AML-193 (cell line): ENCODE measurements at regions not wholly inside any gene's neighbourhood (a gene's known extent, or its start where the extent isn't known, plus 50 kb on each side); places are given as distances from the start of the nearest gene placed in this dataset.

ENCODE experiments used
- DNase-seq, 2 experiments: peaks; one replicate each; lab custom pipeline; 2025; lab: John Stamatoyannopoulos, UW

DNA sequence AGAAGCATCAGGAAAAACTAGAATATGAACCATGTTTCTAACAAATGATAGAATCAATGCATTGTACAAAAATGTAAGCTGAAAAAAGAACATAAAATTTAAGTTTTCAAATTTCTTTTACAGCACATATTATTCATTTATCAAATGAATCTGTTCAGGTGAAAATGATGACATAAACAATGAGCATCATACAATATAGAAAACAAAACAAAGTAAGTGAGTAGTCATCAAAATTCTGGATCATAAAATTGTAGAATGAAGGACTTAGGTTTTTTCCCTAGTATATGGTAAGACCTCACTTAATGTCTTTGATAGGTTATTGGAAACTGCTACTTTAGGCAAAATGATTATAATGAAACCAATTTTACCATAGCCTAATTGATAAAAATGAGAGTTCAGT is 427.0 kb upstream of the KCNH7 start:
- DNase-seq: no peak

DNA sequence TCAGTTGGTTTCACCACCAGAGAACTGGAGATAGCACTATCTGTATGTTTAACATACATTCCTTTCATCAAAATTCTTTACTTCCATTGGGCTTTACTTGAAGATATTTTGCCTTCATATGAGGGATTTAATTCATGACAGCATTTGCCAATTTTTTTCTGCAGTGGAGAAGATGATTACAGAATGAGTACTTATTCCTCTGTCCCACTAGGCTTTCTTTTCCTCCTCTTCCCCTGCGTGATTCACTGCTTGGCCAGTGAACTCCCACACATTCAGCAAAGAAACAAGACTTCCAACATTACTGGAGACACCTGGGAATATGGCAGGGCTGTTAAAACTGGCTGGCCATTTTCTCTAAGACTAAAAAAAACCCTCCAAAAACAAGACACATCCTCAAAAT is 425.8 kb upstream of the KCNH7 start:
- DNase-seq: no peak

DNA sequence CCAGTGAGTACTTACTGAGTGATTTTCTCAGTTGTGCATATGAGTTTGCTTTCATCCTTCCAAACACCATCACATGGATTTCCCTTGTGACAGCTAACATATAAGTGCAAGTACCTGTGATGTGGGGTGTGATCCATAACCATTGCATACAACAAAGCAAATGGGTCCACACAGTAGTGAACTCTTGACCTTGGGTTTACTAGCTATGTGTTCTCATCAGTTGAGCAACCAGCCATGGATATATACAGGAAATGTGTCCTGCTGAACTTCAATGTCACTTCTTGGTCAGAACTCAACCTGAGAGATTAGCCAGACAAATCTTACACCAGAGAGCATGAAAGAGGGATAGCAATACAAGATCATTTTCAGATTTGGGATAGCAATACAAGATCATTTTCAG is 420.9 kb upstream of the KCNH7 start:
- DNase-seq: no peak

DNA sequence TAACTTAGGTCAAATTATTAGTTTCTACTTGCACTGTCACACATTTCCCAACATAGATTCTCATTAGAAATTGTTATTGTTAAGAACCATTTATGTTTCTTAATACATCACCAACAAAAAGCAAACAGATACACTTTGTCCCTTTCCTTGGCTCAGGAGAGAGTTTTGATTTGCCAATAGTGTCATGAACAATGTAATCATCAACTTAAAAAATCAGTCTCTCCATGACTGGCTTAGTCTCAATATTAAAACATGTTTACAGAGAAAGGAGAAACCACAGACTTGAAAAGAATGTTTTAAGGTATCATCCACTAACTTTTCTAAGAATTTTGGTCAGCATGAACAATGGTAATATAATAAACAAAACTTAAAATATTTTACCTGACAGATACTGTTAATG is 416.5 kb upstream of the KCNH7 start:
- DNase-seq: no peak

DNA sequence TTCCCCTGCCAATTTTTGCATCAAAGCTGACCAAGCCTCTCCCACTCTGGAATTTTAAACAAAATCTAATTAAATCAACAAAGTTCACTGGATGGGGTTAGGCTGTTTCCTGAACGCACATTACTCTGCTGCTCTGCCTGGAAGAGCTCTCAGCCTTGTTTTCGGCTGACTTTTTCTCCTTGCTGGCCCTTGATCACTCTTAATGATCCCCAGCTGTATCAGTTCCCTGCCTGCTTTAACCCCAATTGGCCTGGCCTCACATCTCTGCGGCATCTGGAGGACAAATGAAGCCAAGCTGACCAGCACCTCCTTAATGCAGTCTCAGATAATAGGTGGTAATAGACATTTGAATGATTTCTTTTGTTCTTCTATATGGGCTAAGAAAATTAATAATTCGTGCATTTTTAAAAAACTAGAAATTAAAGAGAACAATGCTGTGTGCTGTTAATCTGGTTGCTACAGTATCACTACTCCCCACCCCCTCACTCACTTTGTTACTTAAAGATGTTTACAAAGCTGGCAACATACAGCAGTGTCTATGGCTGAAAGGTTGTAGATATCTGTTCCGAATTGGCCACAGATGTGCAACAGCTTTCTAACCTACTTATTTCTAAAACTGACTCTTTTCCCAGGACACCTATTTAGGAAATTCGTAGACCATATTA is 415.2 kb upstream of the KCNH7 start:
- DNase-seq: no peak

DNA sequence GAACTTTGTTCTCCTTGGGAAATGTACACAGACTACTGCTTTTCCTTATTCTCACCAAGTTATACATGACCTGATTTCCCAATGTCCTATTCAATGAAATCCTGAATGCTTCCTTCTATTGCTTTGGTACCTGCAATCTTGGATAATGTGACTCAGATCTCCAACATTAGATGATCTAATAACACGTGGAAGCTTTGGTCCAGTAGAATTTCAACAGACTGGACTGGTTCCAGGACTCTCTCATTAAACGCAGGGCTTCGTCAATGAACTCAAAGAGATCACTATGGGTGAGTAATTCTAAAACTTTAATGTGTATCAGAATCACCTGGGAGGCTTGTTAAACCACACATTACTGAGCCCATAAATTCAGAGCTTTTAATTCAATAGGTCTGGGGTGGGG is 413.6 kb upstream of the KCNH7 start:
- no peak for DNase-seq

DNA sequence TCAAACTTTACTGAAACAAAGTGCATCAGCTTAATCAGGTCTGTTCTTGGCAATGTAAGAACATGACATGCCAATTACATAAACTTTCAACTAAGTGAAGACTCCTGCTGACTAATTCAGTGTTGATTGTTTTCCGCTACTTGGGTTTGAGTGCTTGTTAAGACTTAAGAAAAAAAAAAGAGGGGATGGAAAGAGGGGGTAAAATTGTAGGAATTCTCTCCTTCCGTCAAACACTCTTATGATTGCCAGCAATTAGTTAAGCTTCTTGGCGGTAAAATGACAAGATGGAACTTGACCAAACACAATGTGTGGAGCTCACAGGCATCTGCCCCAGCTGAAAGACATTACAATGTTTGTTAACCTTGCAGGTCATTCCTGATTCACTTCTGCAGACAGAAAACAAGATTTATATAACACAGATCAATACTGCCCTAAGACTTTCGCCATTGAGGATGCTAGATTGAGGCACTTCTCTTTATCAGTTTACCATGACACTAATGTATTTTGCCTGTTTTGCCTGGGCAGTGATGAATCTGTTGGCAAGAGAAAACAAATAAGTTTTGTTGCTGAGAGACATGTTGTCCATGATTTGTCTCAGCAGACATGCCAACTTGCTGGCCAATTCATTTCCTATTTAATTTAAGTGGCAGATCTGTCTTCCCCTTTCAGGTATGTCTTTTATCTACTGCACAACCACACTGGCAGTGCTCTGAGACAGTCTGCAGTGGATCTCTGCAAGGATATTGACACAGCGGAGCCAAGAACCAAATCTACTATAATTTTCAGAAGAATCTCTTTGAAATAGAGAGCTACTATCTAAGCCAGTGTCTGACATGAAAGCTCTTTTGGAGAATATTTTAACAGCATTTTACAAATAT is 410.0 kb upstream of the KCNH7 start:
- no peak for DNase-seq

DNA sequence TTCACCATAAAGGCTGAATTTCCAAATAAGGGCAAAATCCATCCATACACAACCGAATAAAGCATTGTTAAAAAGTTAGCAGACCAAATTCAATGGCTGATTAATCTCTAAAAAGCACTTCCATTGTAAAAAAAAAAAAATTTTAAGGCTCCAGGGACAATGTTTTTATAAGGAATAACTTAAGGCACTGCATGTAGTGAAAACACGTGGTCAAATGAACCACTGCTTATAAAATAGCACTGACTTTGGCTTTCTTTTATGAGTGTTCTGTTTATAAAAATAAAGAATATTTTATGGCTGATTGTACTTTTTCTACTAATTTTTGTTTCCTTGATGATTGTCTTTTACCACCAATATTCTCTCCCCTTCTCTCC is 409.3 kb upstream of the KCNH7 start:
- DNase-seq: no peak

DNA sequence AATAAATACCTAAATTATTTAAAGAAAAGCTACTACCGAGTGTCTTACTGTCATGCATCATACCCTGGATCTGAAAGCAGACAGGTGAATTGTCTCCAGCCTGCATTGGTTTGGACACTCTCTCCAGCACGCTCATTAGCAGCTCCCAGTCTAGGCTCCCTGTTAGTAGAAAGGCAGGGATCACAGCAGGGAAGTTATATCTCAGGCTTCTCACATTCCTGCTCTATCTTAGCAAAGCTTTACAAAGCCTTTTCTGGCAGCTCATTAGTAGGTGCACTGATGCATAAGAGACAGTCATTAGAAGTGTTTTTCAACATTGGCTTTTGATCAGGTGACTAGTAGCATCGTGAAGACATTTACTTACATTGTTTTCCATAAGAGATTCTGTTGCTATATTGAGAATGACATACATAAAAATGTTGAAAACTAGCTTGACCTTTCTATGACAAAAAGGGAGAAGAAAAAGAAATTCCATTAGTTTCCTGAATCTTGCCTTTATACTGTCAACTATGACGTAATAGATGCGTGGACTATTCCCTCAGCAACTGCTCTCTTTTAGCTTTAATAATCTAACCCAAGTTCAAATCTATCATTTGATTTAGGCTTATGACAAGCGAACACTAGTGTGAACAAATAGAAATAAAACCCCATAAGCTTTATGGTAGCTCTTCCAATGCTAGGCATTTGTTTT is 408.7 kb upstream of the KCNH7 start:
- no peak for DNase-seq

DNA sequence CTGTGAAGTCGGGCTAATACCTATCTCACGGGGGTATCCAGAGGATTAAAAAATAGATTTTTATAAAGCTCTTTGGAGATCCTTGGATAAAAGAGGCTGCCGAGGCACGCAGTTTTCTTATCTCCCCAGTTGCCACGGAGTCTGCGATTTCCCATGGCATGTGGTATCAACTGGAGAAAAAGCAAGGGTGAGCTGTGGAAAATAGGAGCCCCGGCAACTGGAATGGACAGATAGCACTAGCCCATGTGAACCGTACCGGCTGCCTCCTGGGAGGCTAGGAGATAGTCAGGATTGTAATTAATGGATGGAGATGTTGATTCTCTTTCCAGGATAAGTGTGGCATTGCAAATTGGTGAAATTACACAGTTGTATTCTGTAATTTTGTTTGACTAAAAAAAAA is 407.6 kb upstream of the KCNH7 start:
- no peak for DNase-seq

DNA sequence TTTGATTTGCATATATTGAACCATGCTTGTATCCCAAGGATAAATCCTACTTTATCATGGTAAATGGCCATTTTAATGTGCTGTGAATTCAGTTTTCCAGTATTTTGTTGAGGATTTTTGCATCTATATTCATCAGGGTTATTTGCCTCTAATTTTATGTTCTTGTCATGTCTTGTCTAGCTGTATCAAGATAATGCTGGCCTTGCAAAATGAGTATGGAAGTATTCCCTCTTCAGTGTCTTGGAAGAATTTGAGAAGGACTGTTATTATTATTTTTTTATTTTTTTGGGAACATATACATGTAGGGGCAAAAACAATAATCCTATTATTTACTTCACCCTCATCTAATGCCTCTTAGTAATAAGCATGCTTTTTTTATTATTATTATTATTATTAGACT is 398.0 kb upstream of the KCNH7 start:
- no peak for DNase-seq

DNA sequence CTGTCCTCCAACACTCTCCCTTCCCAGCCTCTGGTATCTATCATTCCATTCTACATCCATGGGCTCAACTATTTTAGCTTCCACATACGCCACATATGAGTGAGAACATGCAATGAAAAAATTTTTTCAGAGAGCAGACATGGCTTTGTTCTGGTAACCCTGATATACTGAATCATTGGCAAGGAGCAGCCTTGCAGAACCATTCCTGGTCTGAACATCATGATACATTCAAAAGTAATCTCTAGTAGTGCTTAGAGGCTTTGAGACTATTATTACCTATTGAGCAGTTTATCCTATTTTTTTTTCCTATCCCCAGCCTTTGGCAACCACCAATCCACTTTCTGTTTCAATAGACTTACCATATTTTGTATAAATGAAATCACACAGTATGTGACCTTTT is 393.1 kb upstream of the KCNH7 start:
- no peak for DNase-seq

DNA sequence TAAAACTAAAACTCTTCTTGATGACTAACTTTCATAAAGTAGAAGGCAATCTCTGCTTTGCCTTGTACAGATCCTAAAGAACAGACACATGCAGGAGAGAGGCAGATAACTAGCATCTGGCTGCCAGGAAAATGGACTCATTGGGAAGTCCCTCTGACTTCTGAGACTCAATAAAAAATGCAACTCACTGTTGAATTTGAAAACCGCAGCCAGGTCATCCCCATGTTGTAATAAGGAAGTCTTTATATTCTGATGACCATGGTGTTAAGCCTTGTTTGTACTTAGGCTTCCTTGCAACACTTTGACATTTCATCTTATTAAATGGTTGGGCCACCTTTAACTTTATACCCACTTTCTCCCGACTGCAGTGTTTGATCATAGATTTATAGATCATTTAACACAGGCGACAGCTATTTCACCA is 375.1 kb upstream of the KCNH7 start:
- no peak for DNase-seq

DNA sequence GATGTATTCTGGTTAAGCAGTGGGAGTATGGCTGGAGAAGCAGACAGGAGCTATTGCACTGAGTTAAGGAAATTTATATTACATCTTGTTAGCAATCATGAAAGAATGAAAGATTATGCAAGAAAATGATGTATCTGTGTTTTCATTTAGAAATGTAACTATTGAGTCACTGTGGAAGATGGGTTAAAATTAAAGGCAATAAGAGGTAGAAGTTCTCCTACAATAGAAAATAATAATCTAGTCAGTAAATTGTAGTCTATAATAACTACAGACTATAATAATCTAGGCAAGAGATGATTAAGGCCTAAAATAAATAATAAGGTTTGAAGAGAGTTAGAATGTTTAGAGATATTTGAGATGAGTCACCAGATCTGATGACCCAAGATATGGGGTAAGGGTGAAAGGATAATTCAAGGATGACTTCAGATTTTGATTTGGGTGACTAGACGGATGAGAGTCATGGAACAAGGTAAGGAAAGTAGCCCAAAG is 371.9 kb upstream of the KCNH7 start:
- no peak for DNase-seq

DNA sequence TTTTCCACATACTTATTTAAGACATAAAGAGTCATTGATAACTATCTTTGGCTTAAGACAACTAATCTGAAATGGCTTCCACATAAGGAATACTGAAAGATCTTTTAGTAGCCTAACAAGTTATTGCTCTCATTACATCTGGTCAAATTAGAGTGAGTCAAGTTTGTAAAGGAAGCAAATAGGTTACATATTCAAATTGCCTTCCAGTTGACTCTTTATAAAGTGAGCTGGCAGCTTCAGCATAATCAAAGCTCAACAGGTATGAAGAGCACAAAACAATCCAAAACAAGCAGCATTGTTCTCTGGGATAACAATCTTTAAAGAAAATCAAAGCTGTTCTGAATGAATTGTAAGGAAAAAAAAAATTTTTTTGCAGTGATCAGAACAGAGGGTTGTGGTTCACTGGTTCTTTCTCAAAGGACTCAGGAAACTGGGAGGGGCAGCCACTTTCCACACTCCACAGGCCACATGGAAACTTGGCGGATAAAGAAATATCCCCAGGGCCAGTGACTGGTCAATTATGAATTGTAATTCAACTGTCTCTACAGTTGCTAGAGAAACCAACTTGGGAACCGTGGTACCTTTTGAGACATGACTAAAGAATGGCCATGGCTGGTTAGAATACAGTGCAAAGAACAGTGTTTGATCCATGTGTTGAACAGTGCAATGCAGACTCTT is 369.3 kb upstream of the KCNH7 start:
- DNase-seq: no peak

DNA sequence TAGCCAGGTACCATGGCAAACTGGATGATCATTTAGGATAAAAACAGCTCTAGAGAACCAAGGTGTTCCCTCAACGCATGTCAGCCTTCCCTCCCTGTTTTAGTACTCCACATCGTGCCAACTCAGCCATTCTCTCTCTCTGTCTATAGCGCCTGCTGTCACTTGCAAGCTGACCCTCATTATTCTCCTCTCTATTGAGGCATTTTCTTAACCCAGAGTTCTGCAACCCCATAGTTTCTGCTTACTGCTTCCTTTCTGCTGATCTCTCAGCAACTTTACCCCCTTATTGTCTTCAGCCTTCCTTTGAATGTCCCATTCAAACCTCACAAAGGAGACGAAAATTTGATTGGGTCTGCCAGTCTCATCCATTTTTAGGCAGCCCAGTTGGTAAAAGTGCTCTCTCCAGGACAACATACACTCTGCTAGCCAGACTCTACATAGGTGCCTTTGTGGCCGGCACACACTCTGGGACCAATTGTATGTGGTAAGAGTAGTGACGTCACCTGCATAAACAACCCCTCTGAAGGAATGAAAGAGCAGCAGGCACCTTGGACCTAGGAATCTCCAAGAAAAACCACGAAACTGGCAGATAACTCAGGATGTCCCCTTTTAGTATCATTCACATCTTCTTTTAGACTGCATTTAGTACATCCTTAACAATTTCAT is 367.2 kb upstream of the KCNH7 start:
- no peak for DNase-seq

DNA sequence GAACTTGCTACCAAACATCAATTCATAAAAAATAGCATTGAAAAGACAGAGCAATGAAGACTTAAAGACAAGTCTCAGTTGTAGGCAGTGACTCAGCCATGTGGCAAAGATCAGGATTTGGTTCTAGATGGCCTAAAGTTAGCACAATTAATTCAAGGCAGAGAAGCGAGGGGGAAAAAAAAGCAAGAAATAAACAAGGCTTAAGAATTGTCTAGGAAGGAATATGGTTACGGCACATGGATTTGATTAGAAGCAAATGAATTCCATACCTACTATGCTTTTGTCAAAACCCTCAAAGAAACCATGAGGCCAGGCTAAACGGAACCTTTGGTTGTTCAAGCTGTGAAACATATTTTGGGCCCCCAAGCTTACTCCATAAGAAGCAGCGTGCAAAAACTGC is 362.2 kb upstream of the KCNH7 start:
- no peak for DNase-seq

DNA sequence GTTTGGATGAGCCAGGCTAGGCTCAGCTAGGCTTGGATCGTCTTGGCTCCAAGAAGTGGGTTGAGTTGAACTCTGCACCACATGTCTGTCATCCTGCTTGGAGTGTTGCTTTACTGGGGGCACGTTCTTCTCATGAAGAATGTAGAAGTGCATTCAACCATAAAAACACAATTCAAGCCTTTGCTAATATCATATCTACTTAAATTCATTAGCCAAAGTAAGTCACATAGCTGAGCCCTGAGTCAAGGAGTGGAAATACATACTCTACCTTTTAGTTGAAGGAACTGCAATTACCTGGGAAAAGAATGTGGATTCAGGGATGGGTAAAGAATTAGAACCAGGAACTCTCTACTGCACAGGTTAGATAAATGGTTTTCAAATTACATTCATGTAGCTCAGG is 360.4 kb upstream of the KCNH7 start:
- DNase-seq: no peak

DNA sequence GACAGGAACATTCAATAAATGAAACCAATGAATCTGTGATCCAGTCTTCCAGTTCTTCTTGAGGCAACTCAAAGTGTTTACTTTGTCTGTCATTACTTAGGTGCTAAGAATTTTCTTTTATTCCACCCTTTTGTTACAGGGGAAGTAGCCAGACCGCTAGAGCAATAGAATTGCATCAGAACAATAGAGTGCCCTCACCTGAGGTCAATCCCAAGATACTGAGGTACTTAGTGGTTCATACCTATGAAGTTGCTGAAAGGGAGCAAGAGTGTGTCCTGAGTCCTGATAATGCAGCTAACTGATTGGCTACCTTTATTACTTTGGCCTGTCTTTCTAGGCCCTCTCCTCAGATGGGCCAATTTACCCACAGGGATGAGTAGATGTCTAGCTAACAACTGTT is 359.4 kb upstream of the KCNH7 start:
- no peak for DNase-seq

DNA sequence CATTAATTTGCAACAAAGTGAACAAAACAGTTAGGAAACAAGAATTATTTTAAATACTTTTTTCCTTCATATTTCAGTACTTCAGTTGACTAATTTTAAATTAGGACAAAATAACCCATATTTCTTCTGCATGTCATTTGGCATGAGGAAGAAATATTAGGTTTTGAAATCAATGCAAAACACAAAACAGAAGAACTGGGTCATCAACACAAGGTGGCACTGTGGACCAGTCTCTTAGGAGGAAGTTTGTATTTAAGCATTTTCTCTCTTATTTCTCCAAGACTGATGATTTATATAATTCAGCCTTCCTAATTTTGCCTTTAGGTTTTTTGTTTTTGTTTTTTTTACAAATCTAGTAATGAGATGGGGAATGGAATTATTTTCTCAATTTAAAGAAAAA is 352.8 kb upstream of the KCNH7 start:
- DNase-seq: peak; percentile 25 to 36

DNA sequence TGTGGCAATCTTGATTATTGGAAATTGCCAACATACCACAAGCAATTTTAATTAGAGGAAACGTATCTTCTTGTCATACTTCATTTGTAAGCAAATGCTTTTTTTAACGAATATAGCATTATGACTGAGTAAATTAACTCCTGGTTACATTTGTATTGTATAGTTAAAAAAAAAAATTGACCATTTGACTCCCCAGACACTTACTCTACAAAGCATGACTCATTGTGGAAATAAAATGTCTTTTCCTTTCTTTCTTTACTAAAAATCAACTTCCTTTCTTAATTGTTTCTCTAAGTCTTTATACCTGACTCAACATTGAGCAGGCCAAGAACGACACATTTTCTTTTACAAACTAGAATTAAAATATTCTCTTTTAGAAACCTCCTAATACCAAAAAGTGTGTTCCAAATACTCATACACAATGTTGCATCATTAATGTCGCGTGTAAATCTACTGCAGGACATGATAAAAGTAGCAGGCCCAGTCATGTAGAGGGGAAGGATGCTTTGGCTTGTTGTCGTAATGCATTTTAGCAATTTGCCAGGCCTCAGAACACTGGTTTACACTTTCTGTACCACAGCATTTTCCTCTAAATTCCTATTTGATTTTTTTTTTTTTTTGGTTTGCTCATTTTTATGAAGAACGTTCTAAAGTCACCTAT is 349.6 kb upstream of the KCNH7 start:
- DNase-seq: no peak
